Activated T-cell treated with anti-CD3 and anti-CD28 coated beads for 24 hours (primary cell): ENCODE measurements at regions not wholly inside any gene's neighbourhood (a gene's known extent, or its start where the extent isn't known, plus 50 kb on each side); places are given as distances from the start of the nearest gene placed in this dataset.

Source experiments
- DNase-seq: peaks from one replicate; pipeline ENCODE4 v3.0.0-alpha.2; 2020; ENCODE audit warnings: low read depth

DNA sequence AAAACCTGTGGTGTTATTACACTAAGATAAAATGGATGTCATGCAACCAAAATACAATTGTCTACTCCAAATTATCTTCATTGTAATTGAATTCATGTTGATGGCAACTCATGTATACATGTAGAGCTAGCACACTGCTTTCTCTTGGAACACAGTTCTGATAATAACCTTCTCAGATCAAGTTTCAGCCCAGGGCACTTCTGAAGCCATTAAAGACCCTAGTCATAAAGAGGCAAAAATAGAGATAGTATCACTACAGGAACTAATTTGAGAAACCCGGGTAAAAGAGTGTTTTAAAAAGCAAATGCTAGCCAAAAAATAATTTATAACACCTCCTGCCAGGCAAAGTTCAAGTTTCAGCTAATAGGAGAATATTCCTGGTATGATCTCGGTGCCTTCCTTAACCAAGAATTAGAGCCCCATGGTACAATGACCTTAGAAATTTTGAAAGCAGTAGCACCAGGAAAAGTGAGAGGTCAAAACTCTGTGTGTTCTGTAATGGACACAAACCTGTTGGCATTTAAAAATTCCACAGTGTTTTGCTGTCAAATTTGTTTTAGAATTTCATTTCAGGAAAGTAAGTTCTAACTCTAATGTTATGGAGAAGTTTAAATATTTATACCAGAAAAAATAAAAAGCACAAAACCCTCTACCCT is 105.0 kb upstream of the FRMD6 start:
- DNase-seq, result no peak

GRCh38 chr14:51547260-51547659 is 104.5 kb upstream of the FRMD6 start:
- DNase-seq, result no peak

DNA sequence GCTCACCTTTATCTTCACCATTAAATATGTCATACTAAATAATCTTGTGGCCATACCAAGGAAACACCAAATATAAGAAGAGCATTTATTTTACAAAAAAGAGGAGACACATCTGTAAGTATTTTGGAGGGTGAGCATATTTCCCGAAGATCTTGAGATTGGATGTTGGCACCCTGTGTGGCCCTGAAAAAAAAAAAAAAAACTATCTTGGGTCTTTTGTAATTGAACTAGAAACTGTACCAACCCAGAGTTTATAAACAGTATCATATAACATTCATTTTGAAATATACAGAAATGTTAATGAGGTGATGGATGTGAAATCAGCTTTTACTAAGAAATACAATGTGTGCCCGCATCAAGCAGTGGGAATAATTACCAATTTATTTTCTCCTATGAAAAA is 104.0 kb upstream of the FRMD6 start:
- no peak for DNase-seq

- no peak for DNase-seq
Observed at GRCh38 chr14:51548187-51548586, 103.5 kb upstream of the FRMD6 start.

- DNase-seq, result no peak
Observed at GRCh38 chr14:51550636-51551035, 101.1 kb upstream of the FRMD6 start.

DNA sequence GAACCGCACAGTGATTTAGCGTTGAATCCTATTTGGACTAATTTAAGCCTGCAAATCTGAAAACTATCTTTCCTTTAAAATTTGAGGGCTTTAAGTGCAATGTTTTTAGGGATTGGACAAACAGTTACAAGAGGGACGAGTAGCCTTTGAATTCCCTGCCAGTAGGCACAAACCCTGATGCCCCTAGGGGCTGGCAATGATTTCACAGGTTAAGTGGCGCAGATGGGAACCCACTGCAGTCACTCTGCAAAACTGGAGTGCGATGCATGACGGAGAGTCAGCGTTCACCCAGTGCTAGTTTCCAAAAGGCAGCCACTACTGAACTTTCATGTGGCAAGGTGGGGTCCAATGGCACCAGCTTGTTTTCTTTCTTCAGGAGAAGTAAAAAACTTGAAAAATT is 99.4 kb upstream of the FRMD6 start:
- DNase-seq, result no peak

DNA sequence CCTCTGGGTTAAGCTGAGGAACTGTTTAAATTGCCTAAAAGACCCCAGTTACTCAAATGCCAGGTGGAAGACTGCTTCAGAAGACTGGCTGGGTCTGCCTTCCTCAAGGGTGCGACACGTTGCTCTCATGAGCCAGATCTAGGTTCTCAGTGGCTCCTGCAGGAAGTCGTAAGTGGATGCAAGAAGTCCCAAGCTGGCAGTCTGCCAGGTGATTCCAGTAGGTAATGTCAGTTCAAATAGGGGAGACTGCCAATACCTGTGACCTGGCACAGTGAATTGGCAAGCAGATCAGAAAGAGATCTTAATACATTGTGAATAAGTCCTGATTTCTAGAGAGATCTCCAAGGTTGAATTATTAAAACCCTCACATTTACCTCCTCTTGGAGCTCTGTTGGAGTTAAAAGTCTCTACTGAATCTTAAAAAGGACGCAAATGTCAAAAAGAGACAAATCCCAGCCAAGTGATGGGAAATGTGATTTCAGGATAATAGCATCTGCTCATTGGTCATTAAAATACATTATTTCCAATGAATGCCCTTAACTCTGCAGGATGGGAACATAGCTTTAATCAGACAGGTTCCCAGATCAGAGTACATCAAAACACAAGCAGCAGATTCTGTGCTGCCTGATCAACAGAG is 98.8 kb upstream of the FRMD6 start:
- no peak for DNase-seq

GRCh38 chr14:51554339-51554920 is 97.3 kb upstream of the FRMD6 start:
- DNase-seq, result no peak

DNA sequence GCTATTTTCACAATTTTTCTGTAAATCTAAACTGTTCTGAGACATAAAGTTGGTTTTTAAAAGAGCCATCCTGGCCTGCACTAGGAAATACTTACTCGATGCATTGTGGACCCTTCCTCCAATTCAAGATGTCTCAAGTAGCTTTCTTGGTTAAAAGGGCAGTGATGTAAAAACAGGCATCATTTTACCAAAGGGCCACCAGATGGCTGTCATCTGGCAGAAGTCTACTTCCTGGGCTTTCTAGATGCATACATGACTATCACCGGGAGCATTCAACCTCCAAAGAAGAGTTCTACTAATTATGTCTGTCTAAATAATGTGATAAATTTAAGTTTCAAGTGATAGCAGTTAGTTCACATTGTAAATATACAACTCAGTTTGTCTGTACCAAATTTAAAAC is 96.8 kb upstream of the FRMD6 start:
- DNase-seq, result no peak

GRCh38 chr14:51561141-51561540 is 90.6 kb upstream of the FRMD6 start:
- no peak for DNase-seq

DNA sequence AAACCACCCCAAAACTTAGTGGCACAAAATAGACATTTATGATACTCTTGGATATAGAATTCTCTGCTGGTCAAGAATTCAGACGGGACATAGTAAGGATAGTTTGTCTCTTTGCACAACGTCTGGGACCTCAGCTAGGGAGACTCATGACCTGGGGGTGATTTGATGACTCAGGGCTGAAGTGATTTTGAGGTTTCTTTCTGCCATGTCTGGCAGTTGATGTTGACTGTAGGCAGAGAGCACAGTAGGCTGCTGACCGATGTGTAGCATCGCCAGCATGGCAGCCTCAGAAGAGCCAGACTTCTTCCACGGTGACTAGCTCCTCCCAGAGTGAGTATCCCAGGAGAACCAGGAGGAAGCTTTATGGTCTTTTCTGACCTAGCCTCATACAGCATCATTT is 88.9 kb upstream of the FRMD6 start:
- no peak for DNase-seq

DNA sequence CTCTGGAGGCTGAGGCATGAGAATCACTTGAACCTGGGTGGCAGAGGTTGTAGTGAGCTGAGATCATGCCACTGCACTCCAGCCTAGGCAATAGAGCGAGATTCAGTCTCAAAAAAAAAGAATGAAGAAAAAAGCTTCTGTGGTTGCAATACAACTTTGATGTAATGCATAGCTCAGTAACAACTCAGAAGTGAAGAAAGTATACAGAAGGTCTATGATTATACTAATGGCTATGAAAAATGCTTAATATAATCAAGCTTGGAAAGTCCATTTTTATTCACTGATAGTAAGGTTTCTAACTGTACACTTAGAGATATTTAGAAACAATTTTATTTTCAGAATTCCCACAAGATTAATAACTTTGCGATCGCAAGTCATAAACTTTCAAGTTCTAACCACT is 88.2 kb upstream of the FRMD6 start:
- DNase-seq, result no peak

- no peak for DNase-seq
Observed at GRCh38 chr14:51564460-51564859, 87.2 kb upstream of the FRMD6 start.

DNA sequence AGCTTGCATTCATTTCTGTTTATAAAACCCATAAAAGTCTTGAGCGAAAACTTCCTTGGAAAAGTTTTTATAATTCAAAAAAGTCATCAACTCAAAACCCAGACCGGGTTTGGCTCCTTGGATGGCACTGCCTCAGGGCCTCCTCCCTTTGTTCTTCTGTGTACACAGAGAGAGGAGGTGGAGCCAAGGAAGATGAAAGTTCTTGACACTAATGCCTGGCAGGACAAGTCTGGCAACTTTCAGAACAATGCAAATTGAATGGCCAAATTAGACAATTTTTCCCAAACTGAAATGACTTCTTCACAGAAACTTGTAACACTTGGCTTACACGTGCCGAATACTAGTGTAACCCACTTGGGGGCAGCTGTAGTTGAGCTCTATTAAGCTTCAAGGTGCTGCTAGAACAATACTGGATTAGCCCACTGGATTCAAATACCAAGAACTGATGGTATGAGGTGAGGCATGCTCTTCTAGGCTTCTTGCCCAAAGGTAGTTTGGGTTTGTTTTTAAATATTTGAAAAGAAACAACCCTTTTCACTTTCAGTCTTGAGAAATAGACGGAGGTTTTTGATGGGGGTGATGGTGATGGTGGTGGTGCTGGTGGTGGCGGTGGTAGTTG is 86.6 kb upstream of the FRMD6 start:
- DNase-seq, result no peak

- DNase-seq, result no peak
Observed at GRCh38 chr14:51566831-51567582, 84.7 kb upstream of the FRMD6 start.

- no peak for DNase-seq
Observed at GRCh38 chr14:51568366-51568765, 83.3 kb upstream of the FRMD6 start.

GRCh38 chr14:51573607-51574006 is 78.1 kb upstream of the FRMD6 start:
- DNase-seq, result no peak

DNA sequence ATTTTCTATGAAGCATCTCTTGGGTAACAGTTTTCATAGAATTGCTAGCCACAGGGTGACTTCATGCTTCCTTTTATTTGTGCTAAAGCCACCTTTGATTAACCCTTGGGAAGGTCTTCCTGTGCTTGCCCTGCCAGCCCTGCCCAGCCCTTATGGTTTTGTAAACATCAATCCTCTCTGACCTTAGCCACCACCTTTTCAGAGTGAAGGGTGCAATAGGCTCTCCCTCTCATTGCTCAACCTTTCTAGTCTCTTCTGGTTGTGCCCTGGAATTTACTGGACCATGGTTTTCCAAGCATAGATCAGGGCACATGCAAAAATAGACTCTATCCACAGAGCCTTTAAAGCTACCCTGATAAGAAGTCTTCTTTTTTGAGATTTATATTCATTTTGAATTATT is 77.7 kb upstream of the FRMD6 start:
- DNase-seq, result no peak

GRCh38 chr14:51575349-51576116 is 76.2 kb upstream of the FRMD6 start:
- DNase-seq, result no peak

- DNase-seq, result no peak
Observed at GRCh38 chr14:51576117-51576430, 75.6 kb upstream of the FRMD6 start.

DNA sequence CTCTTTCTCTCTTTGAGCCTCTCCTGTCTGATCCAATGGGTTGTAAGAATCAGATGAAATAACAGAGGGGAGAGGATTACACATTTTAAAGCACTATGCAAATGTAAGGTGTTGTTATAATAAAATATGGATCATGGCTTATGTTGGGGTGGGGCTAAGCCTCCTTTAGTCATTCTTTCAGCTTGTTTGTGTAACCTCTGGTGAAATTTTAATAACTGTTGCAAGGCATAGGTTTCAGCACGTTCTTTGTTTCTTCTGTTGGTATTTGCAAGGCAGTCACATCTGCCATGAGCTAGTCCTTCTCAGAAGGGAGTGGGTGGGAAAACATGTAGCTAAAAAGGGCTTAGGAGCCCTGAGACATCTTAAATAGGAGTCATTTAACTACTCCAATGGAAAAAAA is 74.8 kb upstream of the FRMD6 start:
- no peak for DNase-seq

DNA sequence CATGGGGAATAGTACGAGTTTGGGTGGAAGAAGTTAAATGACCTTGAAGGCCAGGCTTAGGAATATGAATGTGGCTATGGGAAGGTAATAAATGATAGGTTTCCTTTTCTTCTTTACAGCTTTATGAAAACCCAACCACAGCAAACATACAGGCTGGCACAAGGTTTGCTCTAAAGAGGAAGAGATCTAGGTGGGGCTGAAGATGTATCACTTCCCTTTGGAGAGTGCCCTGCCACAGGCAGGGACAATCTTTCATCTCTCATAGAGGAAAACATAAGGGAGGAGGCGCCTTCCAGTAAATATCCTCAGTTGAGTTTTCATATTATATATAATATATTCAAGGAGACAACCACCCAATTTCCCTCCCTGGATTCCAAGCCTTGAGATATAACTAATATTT is 72.9 kb upstream of the FRMD6 start:
- DNase-seq, result no peak
